ENCODE measurements at regions not wholly inside any gene's neighbourhood (a gene's known extent, or its start where the extent isn't known, plus 50 kb on each side); places are given as distances from the start of the nearest gene placed in this dataset.
"Not testable (repeated sequence)": the region's sequence is repeated elsewhere in the genome, so short reads cannot be mapped to it uniquely, and the experiment has no call there.

DNA sequence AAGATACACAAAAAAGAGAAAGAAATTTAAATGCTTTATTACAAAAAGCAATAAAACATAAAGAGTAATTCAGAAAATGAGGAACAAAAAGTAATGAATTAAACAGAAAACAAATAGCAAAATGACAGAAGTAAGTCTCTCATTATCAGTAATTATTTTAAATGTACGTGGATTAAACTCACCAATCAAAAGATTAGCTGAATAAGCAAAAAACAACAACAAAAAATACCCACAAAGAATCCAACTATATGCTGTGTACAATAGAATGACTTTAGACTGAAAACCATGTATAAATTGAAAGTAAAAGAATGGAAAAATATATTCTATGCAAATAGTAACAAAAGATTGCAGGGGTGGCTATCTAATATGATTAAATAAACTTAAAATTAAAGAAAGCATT is 1006.8 kb downstream of the SLC16A7 start:
- no CpG with 5 or more reads among the region's 1 CpG for WGBS (ENCODE audit: insufficient coverage, low lambda C conversion rate)
- H3K9me3 ChIP-seq (ENCODE audit: control insufficient read depth, low read depth, low read length): peaks cover 11% of the 10 kb centered on the region
- no peak for DNase-seq
- H3K27ac ChIP-seq (ENCODE audit: low read length): no peak overlapping the region
- H3K27me3 ChIP-seq (ENCODE audit: control insufficient read depth, insufficient read depth, low read length): no peaks in the 10 kb centered on the region
- H3K36me3 ChIP-seq (ENCODE audit: control insufficient read depth, insufficient read depth, low read length): no peaks in the 10 kb centered on the region
- no peaks in the 10 kb centered on the region for H3K4me1 ChIP-seq (ENCODE audit: control insufficient read depth, insufficient read depth, low read length)
- H3K4me3 ChIP-seq (ENCODE audit: low read length): no peak overlapping the region

DNA sequence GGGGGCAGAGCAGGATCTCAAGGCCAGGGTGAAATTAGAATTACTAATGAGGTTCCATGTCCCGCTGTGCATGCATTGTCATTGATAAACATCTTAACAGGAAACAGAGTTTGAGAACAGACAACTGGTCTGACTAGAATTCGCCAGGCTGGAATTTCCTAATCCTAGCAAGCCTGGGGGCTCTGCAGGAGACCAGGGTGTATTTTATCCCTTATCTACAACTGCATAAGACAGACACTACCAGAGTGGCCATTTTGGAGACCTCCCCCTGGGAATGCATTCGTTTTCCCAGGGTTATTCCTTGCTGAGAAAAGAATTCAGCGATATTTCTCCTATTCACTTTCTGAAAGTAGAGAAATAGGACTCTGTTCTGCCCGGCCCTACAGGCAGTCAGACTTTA is 1007.6 kb downstream of the SLC16A7 start:
- not testable (repeated sequence) for H3K27ac ChIP-seq (ENCODE audit: low read length); H3K4me1 ChIP-seq (ENCODE audit: control insufficient read depth, insufficient read depth, low read length); H3K4me3 ChIP-seq (ENCODE audit: low read length); DNase-seq; H3K27me3 ChIP-seq (ENCODE audit: control insufficient read depth, insufficient read depth, low read length); H3K36me3 ChIP-seq (ENCODE audit: control insufficient read depth, insufficient read depth, low read length)
- WGBS (ENCODE audit: insufficient coverage, low lambda C conversion rate): no CpG with 5 or more reads among the region's 5 CpGs
- peaks cover 11% of the 10 kb centered on the region for H3K9me3 ChIP-seq (ENCODE audit: control insufficient read depth, low read depth, low read length)

DNA sequence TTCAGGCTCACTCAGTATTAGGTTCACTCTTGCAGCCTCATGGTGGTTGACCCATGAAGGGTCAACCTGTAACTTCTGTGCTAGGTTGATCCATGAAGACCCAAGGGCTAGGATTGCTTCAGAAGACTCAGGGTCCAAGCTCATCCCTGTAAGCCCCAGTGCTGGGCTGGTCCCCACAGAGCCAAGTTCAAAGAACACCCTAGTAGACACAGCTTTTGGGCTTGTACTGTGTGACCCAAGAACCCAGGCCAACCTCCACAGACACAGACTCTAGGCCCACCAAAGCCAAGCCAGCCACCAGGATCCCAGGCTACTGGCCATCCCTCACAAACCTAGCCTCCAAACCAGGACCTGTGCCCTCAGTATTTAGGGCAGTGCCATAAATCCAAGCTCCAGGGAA is 1020.6 kb downstream of the SLC16A7 start:
- Histone ChIP-seq H3K4me3 (ENCODE audit: low read length) (no peak overlapping the region), H3K36me3 (ENCODE audit: control insufficient read depth, insufficient read depth, low read length) (no peaks in the 10 kb centered on the region), H3K9me3 (ENCODE audit: control insufficient read depth, low read depth, low read length) (peaks cover 16% of the 10 kb centered on the region), H3K4me1 (ENCODE audit: control insufficient read depth, insufficient read depth, low read length) (no peaks in the 10 kb centered on the region), H3K27ac (ENCODE audit: low read length) (no peak overlapping the region), H3K27me3 (ENCODE audit: control insufficient read depth, insufficient read depth, low read length) (no peaks in the 10 kb centered on the region)
- no peak for DNase-seq

DNA sequence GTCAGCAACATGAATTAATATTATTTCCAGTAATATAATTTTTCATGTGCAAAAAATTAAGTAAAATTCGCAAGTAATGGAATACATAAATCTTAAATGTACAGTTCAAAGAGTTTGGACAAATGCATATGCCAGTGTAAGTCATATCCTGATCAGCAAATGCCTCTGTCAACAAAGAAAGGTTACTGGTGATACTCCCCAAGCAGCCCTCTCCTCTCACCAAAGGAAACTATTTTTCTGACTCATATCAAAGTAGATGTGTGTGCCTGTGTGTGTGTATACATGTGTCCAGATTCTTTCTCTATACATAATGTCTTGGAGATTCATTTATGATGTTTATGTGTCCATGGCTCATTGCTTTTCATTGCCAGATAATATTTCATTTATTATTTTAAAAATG is 1035.0 kb downstream of the SLC16A7 start:
- no peaks in the 10 kb centered on the region for H3K27me3 ChIP-seq (ENCODE audit: control insufficient read depth, insufficient read depth, low read length)

DNA sequence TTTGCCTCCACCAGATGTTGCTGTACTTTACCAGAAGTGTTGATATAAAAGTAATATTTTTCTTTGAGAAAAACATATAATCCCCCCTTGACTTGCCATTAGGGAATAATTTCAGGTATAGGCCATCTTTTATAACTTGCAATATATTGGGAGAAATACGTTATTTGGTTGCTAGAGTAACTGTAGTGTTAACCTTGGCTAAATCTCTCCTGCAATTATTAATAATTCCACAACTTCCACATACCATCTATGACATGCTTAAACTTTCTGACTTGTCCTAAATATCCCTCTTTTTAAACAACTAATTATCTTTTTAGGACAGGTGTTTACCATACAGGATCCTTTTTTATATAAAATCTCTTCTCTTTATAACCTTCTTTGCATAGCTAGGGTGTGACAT is 1048.2 kb downstream of the SLC16A7 start:
- Histone ChIP-seq H3K4me3 (ENCODE audit: low read length) (no peak overlapping the region), H3K4me1 (ENCODE audit: control insufficient read depth, insufficient read depth, low read length) (no peaks in the 10 kb centered on the region), H3K27ac (ENCODE audit: low read length) (no peak overlapping the region), H3K27me3 (ENCODE audit: control insufficient read depth, insufficient read depth, low read length) (no peaks in the 10 kb centered on the region), H3K36me3 (ENCODE audit: control insufficient read depth, insufficient read depth, low read length) (no peaks in the 10 kb centered on the region), H3K9me3 (ENCODE audit: control insufficient read depth, low read depth, low read length) (peaks cover 3% of the 10 kb centered on the region)
- WGBS (ENCODE audit: insufficient coverage, low lambda C conversion rate): no CpG with 5 or more reads among the region's 1 CpG
- DNase-seq: no peak

More for the DNA sequence above, 1035.0 kb downstream of the SLC16A7 start:
- Histone ChIP-seq H3K4me1 (ENCODE audit: control insufficient read depth, insufficient read depth, low read length) (no peaks in the 10 kb centered on the region), H3K4me3 (ENCODE audit: low read length) (no peak overlapping the region), H3K9me3 (ENCODE audit: control insufficient read depth, low read depth, low read length) (no peaks in the 10 kb centered on the region), H3K36me3 (ENCODE audit: control insufficient read depth, insufficient read depth, low read length) (no peaks in the 10 kb centered on the region), H3K27ac (ENCODE audit: low read length) (no peak overlapping the region)
- DNase-seq: no peak
- 80% methylated on average over 1 of the region's 1 CpG for WGBS (ENCODE audit: insufficient coverage, low lambda C conversion rate)

DNA sequence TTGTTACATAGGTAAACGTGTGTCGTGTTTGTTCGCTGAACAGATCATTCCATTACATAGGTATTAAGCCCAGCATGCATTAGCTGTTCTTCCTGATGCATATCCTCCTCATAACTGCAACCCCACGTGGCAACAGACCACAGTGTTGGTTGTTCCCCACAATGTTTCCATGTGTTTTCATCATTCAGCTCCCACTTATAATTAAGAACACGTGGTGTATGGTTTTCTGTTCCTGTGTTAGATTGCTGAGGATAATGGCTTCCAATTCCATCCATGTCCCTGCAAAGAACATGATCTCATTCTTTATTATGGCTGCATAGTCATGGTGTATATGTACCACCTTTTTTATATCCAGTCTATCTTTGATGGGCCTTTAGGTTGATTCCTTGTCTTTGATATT is 1071.1 kb downstream of the SLC16A7 start:
- no peaks in the 10 kb centered on the region for H3K36me3 ChIP-seq (ENCODE audit: control insufficient read depth, insufficient read depth, low read length)
- H3K4me3 ChIP-seq (ENCODE audit: low read length): no peak overlapping the region
- no peak for DNase-seq
- H3K4me1 ChIP-seq (ENCODE audit: control insufficient read depth, insufficient read depth, low read length): no peaks in the 10 kb centered on the region
- no CpG with 5 or more reads among the region's 5 CpGs for WGBS (ENCODE audit: insufficient coverage, low lambda C conversion rate)
- no peaks in the 10 kb centered on the region for H3K9me3 ChIP-seq (ENCODE audit: control insufficient read depth, low read depth, low read length)
- H3K27ac ChIP-seq (ENCODE audit: low read length): no peak overlapping the region
- H3K27me3 ChIP-seq (ENCODE audit: control insufficient read depth, insufficient read depth, low read length): no peaks in the 10 kb centered on the region

DNA sequence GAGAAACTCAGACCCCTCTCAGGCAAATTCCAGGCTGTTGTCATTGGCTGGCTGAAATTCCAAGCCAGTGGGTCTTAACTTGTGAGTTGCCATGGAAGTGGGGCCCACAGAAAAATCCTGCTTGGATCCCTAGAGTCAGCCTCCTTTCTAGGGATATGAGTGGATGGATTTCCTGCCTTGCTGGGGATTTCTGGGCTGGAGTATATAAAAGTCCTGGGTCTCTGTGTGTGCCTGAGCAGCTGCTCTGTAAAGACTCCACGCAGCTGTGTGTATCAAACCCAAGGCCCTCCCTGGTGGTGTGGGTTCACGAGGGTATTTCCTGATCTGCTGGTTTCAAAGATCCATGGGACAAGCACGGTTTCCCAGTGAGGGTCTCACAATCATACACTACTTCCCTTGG is 1077.1 kb downstream of the SLC16A7 start:
- Histone ChIP-seq H3K27ac (ENCODE audit: low read length) (no peak overlapping the region), H3K4me3 (ENCODE audit: low read length) (no peak overlapping the region), H3K4me1 (ENCODE audit: control insufficient read depth, insufficient read depth, low read length) (no peaks in the 10 kb centered on the region), H3K27me3 (ENCODE audit: control insufficient read depth, insufficient read depth, low read length) (no peaks in the 10 kb centered on the region), H3K9me3 (ENCODE audit: control insufficient read depth, low read depth, low read length) (no peaks in the 10 kb centered on the region), H3K36me3 (ENCODE audit: control insufficient read depth, insufficient read depth, low read length) (no peaks in the 10 kb centered on the region)
- no CpG with 5 or more reads among the region's 3 CpGs for WGBS (ENCODE audit: insufficient coverage, low lambda C conversion rate)
- DNase-seq: no peak

DNA sequence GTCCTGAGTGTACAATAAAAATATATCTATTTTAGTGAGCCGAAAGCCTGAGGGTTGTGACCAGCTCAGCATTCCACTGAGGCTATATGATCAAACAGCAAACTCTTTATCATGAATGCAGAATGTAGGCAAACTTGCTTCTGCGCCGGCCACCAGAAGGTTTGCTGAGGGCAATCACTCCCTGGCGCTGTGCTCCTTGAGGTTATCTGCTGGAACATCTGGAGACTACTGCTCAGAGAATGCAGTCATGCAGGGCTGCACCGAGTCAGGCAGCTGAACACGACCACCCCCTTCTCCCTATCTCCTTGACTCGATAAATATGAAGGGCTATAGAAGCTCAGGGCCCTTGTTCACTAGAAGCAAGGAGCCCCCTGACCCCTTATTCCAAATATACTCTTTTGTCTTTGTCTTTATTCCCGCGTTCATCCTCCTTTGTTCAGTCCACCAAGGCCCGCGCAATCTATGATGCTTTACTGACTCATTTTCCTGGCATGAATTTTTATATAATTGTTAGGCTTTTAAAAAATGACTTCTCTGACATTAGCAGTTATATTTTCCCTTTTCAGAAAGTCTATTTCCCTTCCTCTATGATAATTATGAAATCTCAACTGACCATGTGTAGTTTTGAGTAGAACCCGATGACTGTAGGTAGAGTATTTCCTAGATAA is 1089.3 kb downstream of the SLC16A7 start:
- DNase-seq: no peak

DNA sequence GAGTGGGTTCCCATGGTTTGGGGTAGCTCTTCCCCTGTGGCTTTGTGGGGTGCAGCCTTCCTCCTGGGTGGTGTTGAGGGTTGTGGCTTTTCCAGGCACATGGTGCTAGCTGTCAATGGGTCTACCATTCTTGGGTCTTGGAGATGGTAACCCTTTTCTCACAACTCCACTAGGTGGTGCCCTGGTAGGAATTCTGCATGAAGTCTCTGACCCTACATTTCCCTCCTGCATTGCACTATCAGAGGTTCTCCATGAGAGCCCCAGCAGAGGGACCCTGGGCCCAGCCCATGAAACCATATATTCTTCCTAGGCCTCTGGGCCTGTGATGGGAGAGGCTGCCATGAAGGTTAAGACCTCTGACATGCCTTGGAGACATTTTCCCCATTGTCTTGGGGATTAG is 1093.3 kb downstream of the SLC16A7 start:
- DNase-seq: no peak
- no peaks in the 10 kb centered on the region for H3K4me1 ChIP-seq (ENCODE audit: control insufficient read depth, insufficient read depth, low read length)
- no peaks in the 10 kb centered on the region for H3K36me3 ChIP-seq (ENCODE audit: control insufficient read depth, insufficient read depth, low read length)
- H3K4me3 ChIP-seq (ENCODE audit: low read length): no peak overlapping the region
- no peaks in the 10 kb centered on the region for H3K9me3 ChIP-seq (ENCODE audit: control insufficient read depth, low read depth, low read length)
- H3K27me3 ChIP-seq (ENCODE audit: control insufficient read depth, insufficient read depth, low read length): no peaks in the 10 kb centered on the region
- no peak overlapping the region for H3K27ac ChIP-seq (ENCODE audit: low read length)

More for the DNA sequence above, 1089.3 kb downstream of the SLC16A7 start:
- H3K9me3 ChIP-seq (ENCODE audit: control insufficient read depth, low read depth, low read length): no peaks in the 10 kb centered on the region
- WGBS (ENCODE audit: insufficient coverage, low lambda C conversion rate): 65% methylated on average over 5 of the region's 12 CpGs
- no peaks in the 10 kb centered on the region for H3K27me3 ChIP-seq (ENCODE audit: control insufficient read depth, insufficient read depth, low read length)
- no peak overlapping the region for H3K4me3 ChIP-seq (ENCODE audit: low read length)
- H3K4me1 ChIP-seq (ENCODE audit: control insufficient read depth, insufficient read depth, low read length): no peaks in the 10 kb centered on the region
- H3K36me3 ChIP-seq (ENCODE audit: control insufficient read depth, insufficient read depth, low read length): no peaks in the 10 kb centered on the region
- H3K27ac ChIP-seq (ENCODE audit: low read length): no peak overlapping the region

DNA sequence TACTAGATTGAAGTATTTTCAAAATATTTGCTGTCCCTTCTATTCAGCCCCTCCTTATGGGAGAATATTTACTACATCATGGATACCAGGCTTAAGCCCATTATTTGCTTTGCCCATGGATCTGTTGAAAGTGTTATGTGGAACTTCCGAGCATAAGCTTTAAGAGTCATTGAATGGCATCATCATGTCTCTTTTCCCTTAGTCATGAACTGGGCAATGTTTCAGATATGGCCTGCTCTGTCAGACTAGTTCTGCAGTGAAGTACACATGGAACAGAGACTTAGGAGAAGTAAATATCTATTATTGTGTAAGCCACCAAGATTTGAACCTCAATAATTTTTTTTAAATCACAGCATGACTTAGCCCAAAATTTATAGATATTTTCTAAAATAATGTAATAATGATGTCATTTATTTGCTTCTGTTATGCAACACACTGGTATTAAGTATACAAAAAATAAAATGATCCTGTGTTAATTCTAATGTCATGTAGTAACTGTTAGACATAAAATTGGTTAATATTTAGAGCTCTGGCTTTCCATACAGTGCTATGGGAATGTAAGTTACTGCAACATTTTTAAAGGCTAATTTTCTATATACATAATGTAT is 1097.3 kb downstream of the SLC16A7 start:
- Histone ChIP-seq H3K4me1 (ENCODE audit: control insufficient read depth, insufficient read depth, low read length) (no peaks in the 10 kb centered on the region), H3K9me3 (ENCODE audit: control insufficient read depth, low read depth, low read length) (no peaks in the 10 kb centered on the region), H3K27me3 (ENCODE audit: control insufficient read depth, insufficient read depth, low read length) (no peaks in the 10 kb centered on the region), H3K27ac (ENCODE audit: low read length) (no peak overlapping the region), H3K36me3 (ENCODE audit: control insufficient read depth, insufficient read depth, low read length) (no peaks in the 10 kb centered on the region), H3K4me3 (ENCODE audit: low read length) (no peak overlapping the region)
- no peak for DNase-seq
- no CpG with 5 or more reads among the region's 1 CpG for WGBS (ENCODE audit: insufficient coverage, low lambda C conversion rate)
